SK-N-SH (cell line): ENCODE measurements at regions not wholly inside any gene's neighbourhood (a gene's known extent, or its start where the extent isn't known, plus 50 kb on each side); places are given as distances from the start of the nearest gene placed in this dataset.

Experiments
- CTCF ChIP-seq: fragments of 200-600 bp; sonication (generic); IDR thresholded peaks from 2 replicates; pipeline ENCODE4 v1.6.1; 2017; ENCODE audit warnings: antibody characterized with exemption, mild to moderate bottlenecking, moderate library complexity
- EP300 ChIP-seq, 2 experiments: IDR thresholded peaks; 2 replicates each; pipeline versions ENCODE4 v1.4.0 to v1.6.1; 2012; ENCODE audit warnings: borderline replicate concordance in 1 of 2, low read depth in 1 of 2, low read length in 1 of 2
- EZH2phosphoT487 ChIP-seq: fragments of 200-600 bp; sonication (generic); IDR thresholded peaks from 2 replicates; pipeline ENCODE4 v1.6.1; 2017; ENCODE audit warnings: low read depth, mixed run types, mild to moderate bottlenecking, antibody characterized with exemption, moderate library complexity, borderline replicate concordance
- JUND ChIP-seq: IDR thresholded peaks from 2 replicates; pipeline ENCODE4 v1.4.0; 2012
- NFIC ChIP-seq: IDR thresholded peaks from 2 replicates; pipeline ENCODE4 v1.4.0; 2012; ENCODE audit warnings: borderline replicate concordance
- POLR2AphosphoS5 ChIP-seq: IDR thresholded peaks from 2 replicates; pipeline ENCODE4 v1.6.1; 2012; ENCODE audit warnings: low read depth, low read length
- RXRA ChIP-seq: IDR thresholded peaks from 2 replicates; pipeline ENCODE4 v1.4.0; 2012; ENCODE audit warnings: low read depth, mild to moderate bottlenecking, borderline replicate concordance

GRCh38 chr1:200304171-200304570 lies 105.7 kb downstream of the ZNF281 start:
- TF ChIP-seq JUND (no peak), EP300 (IDR thresholded peaks at IDR 0.05; ENCODE audit: borderline replicate concordance in 1 of 2, low read depth in 1 of 2, low read length in 1 of 2) (no peak), RXRA (no peak), EZH2phosphoT487 (no peak), CTCF (no peak), NFIC (no peak), POLR2AphosphoS5 (no peak)
